GM19351 (cell line): ENCODE measurements at regions not wholly inside any gene's neighbourhood (a gene's known extent, or its start where the extent isn't known, plus 50 kb on each side); places are given as distances from the start of the nearest gene placed in this dataset.
"Not testable (repeated sequence)": the region's sequence is repeated elsewhere in the genome, so short reads cannot be mapped to it uniquely, and the experiment has no call there.

Experiments used
- ATAC-seq: cut with Tn5 transposase; IDR thresholded peaks from one replicate; pipeline ENCODE4 v1.9.1; 2021; ENCODE audit warnings: mild to moderate bottlenecking, moderate library complexity; ENCODE audit not compliant: unreplicated experiment

DNA sequence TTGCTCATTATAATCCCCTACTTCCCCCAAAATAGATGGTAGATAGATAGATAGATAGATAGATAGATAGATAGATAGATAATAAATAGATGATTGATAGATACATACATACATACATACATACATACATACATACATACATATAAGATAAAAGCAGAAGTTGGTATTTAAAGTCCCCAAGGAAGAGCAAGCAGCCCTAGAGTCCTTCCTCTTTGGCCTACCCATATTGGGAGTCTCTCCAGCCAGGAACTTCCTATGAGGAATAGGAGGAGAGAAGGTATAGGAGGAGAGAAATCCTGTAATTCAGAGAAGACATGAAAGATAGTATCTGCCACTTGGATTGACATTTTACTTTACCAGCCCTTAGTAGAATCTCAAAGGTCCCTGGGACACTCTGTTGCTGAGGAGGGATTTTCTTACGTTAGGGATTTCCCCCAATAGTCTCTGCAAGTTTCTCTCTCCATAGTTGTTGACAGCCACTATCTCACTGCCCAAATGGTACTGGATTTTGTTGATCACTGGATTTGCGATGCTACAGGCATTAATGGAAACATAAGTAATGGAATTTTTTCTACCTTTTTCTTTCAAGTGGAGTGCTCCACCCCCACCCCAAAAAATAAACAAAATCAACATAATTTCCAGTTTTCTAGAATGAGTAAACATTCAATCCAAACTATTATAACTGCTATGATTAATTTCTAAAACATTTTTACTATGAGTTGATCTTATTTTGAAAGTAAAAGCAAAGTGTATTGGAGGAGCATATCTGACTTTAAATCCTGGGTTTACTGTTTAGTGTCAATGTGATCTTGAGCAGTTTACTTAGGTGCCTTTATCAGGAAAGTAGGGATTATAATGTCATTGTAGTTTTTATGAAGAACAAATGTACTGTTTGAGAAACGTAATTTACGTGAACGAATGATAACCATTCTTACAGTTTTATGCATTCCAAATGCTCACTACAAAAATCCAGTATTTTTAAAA lies 93.2 kb upstream of the TNFSF4 start:
- no peak for ATAC-seq

DNA sequence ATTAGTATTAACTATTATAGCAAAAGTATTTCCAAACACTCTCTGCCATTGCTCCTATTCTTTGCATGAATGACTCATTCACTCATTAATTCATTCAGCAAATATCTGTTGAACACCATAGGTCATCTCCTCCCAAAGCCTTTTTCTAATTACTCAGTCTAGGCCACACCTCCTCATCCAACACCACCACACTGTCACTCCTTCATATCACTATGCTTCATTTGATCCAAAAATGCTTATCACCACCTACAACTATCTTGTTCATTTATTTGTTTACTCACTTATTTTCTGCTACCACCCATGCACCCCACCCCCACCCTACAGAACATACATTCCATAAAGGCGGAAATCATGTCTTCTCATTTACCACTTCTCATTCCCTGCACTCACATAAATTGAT lies 94.4 kb upstream of the TNFSF4 start:
- no peak for ATAC-seq

- no peak for ATAC-seq
These were observed 95.2 kb upstream of the TNFSF4 start for GRCh38 chr1:173302366-173302765.

DNA sequence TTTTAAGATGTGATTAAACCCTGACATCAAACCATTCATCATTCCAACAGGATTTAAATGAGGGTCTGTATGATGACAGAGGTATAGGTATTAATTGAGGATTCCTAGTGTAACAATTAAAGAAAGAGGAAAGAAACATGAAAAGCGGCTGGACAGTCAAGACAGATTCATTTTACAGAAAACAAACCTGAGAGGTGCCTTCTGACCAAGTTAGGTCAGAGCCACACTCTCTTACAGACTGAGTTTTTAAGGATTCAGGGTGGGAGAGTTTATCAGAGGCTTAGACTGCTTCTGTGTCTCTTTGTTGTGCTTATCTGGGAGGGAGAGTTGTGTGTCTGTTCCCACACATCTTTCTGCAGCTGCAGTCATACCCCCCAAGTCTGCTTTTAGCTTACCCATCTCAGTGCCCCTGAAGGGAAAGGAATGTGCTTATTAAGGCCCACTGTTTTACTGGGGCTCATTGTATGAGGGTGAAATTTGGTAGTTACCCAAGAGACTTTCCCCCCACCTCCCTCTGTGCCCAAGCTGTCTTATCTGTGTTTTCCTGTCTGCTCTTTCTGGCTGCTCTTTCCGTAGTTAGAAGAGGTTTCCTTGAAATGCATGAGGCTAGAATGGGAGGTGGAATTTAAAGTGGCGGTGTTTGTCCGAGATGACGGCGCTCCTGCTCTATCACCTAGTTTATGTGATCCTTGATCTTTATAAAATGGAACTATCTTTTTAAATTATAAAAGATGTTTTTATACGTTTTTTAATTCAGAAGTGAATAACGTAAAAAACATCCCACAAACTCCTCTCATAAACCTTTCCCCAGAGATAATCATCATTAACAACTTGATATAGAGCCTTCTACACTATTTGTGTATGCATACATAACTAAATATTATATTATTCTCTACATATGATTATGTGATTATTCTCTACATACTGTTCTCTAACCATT lies 96.0 kb upstream of the TNFSF4 start:
- ATAC-seq: no peak

DNA sequence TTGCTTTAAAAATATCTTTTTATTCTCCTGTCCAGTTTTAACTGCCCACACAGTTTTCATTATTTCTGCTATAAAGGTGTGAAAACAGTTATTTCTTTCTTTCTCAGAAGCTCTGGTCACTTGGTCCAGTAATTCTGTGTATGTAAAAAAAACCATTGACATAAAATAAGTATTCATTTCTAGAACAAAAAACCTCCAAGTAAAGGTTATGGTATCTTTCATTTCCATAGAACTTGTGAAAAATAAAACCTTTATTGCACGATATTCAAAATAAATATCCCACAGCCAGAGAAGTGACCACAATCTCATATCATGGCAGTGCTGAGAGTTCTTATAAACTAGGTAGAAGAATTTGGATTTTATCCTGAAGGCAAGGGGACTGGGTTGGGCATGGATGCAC lies 96.9 kb upstream of the TNFSF4 start:
- ATAC-seq: no peak

DNA sequence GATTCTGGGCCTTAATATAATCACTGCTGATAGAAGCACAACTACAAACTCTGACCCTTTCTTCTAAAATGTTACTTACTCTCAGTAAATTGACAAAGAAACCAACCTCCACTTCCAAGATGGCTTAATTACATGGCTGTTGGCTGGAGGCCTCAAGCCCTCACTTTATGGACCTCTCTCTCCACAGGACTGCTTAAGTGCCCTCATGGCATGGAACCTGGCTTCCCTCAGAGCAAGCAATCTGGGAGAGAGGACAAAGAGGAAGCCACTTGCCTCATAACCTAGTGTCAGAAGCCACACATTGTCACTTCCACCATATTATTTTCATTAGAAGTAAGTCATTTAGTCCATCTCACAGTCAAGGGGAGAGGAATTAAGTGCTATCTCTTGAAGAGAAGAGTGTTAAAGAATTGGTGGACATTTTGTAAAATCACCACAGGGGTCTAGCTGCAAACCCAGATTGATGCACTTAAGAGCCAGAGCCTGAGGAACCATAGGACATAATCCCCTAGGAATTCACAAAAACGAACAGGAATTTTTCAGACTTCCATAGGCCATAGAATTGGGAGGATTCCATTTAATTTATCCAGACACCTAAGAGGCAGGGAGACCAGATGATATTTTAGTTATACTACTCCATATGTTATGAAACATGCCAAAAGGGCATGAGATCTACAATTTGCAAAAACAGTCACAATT lies 97.5 kb upstream of the TNFSF4 start:
- ATAC-seq: no peak

- ATAC-seq: no peak
These were observed 100.7 kb upstream of the TNFSF4 start for GRCh38 chr1:173307845-173308244.

GRCh38 chr1:173314656-173315055 lies 107.5 kb upstream of the TNFSF4 start:
- no peak for ATAC-seq

DNA sequence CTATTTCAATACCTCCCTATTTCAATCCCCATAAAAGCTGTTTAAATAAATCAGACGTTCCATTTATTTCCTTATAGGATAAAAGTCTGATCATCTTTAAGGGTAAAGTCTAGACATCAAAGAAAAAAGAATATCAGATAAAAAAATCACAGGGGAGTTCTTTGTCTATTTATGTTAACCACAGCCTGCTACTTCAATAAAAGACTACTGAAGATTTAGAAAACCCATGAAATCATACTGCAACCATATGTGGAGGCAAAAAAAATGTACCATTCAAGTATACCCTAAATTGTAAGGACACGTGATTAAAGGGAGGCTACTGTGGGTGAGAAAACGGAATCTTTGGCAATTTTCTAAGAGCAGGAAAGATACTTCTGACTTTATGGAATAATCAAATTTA lies 108.2 kb upstream of the TNFSF4 start:
- ATAC-seq: no peak

GRCh38 chr1:173318788-173319187 lies 111.7 kb upstream of the TNFSF4 start:
- no peak for ATAC-seq

GRCh38 chr1:173324352-173324751 lies 117.2 kb upstream of the TNFSF4 start:
- ATAC-seq: not testable (repeated sequence)

DNA sequence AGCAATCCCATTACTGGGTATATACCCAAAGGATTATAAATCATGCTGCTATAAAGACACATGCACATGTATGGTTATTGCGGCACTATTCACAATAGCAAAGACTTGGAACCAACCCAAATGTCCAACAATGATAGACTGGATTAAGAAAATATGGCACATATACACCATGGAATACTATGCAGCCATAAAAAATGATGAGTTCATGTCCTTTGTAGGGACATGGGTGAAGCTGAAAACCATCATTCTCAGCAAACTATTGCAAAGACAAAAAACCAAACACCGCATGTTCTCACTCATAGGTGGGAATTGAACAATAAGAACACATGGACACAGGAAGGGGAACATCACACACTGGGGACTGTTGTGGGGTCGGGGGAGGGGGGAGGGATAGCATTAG lies 120.9 kb upstream of the TNFSF4 start:
- not testable (repeated sequence) for ATAC-seq

DNA sequence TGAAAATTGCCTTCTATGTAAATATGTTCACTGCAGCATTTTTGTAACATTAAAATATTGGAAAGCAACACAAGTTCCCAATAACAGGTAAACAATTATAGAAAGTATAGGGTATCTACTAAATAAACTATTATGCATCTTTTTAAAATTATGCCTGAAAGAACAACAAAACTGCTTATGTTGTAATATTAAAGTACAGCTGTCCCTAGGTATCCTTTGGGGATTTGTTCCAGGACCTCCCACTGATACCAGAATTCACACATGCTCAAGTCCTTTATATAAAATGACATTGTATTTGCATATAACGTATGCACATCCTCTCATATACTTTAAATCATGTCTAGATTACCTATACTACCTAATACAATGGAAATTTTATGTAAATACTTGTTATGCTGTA lies 121.8 kb upstream of the TNFSF4 start:
- ATAC-seq: no peak

GRCh38 chr1:173329726-173330125 lies 122.6 kb upstream of the TNFSF4 start:
- ATAC-seq: no peak

- ATAC-seq: no peak
These were observed 123.2 kb upstream of the TNFSF4 start for GRCh38 chr1:173330149-173330951.

DNA sequence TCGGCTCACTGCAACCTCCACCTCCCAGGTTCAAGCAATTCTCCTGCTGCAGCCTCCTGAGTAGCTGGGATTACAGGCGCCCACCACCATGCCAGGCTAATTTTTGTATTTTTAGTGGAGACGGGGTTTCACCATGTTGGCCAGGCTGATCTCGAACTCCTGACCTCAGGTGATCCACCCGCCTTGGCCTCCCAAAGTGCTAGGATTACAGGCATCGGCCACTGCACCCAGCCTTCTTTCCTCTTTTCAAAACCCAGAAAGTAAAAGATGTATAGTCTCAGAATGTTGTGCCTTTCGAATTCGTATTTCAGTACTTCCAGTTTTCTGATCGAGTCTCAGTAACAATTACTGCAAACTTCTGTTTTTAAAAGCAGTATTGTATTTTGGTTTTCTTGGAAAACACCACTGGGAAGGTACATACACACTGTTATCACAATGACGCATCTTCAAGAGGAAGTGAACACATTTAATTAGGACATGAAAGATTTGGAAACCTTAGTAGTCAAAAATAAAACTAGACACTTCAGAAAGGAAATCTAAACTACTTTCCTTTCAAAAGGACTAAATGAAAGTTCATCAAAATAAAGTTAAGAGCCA lies 123.9 kb upstream of the TNFSF4 start:
- ATAC-seq: not testable (repeated sequence)

DNA sequence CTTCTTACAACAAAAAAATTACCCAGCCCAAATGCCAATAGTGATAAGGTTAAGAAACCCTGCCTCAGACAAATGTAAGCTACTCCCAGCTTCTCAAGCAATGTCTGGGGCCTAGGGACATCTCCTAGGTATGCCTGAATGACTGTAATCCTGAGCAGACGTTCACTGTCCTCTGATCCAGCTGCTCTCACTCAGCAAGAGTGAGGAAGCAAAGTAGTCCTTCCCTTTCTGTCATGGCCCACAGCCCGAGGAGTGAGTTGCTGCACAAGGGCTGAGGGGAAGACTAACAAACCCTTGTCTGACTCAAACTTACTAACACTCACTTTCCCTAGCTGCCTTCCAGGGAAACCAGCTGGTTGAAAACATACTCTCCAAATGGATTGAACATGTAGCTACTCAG lies 124.9 kb upstream of the TNFSF4 start:
- ATAC-seq: no peak

GRCh38 chr1:173333581-173333980 lies 126.5 kb upstream of the TNFSF4 start:
- ATAC-seq: peak; percentile 86

DNA sequence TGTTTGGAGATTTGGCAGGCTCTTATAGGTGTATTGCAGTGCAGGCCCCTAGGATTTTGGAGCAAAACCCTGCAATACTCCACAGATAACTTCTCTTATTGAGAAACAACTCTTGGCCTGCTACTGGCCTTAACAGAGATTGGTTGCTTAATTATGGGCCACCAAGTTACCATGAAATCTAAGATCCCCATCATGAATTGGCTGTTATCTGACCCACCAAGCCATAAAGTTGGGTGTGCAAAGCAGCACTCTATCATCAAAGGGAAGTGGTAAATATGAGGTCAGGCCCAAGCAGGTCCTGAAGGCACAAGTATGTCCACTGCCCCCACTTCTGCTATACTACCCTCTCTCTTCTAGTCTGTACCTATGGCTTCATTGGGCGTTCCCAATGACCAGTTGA lies 130.0 kb upstream of the TNFSF4 start:
- ATAC-seq: no peak

DNA sequence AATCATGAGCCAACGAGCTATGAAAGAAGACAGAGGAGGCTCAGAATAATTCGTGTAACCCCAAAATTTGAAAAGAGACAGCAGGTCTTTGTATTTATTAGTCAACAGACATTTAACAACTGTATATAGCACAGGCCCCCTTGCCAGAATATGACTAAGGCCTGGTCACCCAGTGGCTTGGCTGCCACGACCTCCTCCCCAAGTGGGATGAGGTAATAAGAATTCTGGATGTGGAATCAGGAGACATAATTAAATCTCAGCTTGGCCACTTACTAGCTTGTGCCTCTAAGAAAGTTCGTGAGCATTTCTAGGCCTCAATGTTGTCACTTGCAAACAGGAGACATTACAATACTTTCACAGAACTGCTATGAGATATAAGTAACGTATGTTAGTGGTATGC lies 134.2 kb upstream of the TNFSF4 start:
- ATAC-seq: no peak
